Erythroblast (primary cell): ENCODE measurements at regions not wholly inside any gene's neighbourhood (a gene's known extent, or its start where the extent isn't known, plus 50 kb on each side); places are given as distances from the start of the nearest gene placed in this dataset.
"Not testable (repeated sequence)": the region's sequence is repeated elsewhere in the genome, so short reads cannot be mapped to it uniquely, and the experiment has no call there.

ENCODE experiments used
- DNase-seq, 2 experiments: peaks; one replicate each; lab custom pipeline; 2025; lab: John Stamatoyannopoulos, UW
- GATA1 ChIP-seq: IDR thresholded peaks from 2 replicates; pipeline ENCODE4 v1.6.1; 2011; ENCODE audit warnings: low read depth, mild to moderate bottlenecking, control low read depth, low read length, moderate library complexity
- POLR2A ChIP-seq: IDR thresholded peaks from 2 replicates; pipeline ENCODE4 v1.6.1; 2011; ENCODE audit warnings: mild to moderate bottlenecking, low read length

- DNase-seq, result no peak
These were observed 170.5 kb downstream of the DMRTA1 start for GRCh38 chr9:22617156-22617555.

DNA sequence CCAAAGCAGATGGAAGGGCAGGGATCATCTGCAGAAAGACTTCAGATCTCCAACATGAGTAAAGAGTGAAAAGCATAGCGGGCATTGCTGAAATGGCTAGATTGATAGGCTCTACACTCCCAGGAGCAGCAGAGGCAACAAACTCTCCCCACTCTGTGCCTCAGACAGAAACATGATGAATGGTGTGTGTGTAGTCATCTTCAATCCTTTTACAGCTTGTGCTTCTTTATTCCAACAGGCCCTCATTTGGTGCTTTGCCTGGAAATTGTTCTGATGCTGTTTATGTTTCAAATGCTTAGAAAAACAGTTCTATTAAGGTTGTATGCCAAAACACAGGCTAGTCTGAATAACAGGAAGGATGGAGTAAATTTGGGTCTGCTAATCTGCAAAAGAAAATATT is 176.2 kb downstream of the DMRTA1 start:
- TF ChIP-seq POLR2A (no peak), GATA1 (no peak)
- no peak for DNase-seq

More at GRCh38 chr9:22617156-22617555, 170.5 kb downstream of the DMRTA1 start:
- no peak for TF ChIP-seq POLR2A
- no peak for TF ChIP-seq GATA1

DNA sequence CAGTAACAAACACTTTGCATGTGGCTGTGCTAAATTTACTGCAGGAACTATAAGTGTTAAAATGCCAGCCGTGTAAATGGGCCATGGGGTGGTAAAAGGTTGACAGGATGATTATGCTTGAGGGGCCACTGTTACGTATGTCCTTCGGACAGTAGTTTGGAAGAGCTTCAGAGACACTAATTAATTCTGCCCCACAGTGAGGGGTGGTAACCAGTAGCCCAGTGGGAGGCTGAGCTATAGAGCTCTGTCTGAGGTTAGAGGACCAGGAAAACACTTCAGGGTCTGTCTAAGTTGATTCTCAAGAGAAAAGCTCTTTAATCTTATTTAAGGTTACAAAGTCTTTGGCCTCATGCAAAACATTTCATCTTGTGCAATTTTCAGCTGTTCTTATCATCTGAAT is 176.6 kb downstream of the DMRTA1 start:
- TF ChIP-seq GATA1 (no peak), POLR2A (no peak)
- no peak for DNase-seq

DNA sequence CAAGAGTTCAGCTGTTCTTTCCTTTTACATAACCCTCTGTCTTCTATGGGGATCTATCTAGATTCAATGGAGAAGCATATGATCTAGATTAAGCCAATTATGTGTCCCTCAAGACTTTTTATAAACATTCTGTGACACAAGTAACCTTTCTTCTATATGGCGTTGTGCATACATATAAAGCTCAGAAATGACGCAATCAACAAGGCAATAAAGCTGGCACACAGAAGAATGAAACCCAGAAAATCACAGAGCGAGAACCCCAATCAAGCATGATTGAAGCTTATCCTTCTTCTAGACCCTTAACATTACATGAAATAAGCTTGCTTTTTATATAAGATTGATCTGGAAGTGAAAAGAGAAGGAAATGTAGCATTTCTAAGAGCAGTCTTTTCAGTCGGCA is 178.9 kb downstream of the DMRTA1 start:
- DNase-seq, result no peak
- TF ChIP-seq GATA1 (no peak), POLR2A (no peak)

GRCh38 chr9:22643541-22643940 is 196.9 kb downstream of the DMRTA1 start:
- TF ChIP-seq POLR2A (no peak), GATA1 (no peak)
- no peak for DNase-seq

GRCh38 chr9:22645893-22646292 is 199.3 kb downstream of the DMRTA1 start:
- no peak for DNase-seq
- TF ChIP-seq GATA1 (no peak), POLR2A (no peak)

DNA sequence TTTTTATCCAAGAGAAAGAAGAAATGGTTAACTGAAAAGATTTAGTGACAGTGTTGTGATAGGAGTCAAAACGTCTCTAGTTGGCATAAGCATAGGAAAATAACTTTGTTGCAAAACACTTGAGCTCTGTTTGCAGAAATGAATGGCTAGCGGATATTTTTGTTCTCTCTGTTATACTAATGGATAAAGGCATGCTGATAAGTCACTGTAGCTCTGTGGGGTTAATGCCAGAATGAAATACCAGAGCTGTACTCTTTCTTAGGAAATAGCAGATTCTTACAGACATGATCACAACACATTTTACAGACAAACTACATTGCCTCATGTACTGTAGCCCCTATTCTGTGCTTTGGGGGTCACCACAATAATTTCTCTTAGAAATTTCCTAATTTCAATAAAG is 202.8 kb downstream of the DMRTA1 start:
- DNase-seq, result no peak
- TF ChIP-seq POLR2A (no peak), GATA1 (no peak)

DNA sequence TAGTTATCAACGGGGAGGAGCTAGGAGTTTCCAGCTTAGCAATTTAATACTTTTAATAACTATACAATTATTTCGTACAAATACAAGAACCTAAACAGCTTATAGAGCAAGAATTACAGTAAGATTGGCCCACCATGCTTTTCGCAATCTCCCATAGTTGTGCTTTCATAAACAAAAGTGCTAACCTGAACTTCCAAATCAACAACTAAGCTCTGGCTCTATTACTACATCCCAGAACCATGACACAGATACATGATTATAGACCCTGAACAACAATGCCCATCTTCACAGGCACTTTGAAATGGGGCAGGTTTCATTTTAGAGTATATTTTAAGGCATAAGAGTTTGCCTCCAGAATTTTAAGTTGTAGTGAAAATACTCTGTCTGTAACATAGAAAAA is 203.5 kb downstream of the DMRTA1 start:
- TF ChIP-seq GATA1 (no peak), POLR2A (no peak)
- no peak for DNase-seq

DNA sequence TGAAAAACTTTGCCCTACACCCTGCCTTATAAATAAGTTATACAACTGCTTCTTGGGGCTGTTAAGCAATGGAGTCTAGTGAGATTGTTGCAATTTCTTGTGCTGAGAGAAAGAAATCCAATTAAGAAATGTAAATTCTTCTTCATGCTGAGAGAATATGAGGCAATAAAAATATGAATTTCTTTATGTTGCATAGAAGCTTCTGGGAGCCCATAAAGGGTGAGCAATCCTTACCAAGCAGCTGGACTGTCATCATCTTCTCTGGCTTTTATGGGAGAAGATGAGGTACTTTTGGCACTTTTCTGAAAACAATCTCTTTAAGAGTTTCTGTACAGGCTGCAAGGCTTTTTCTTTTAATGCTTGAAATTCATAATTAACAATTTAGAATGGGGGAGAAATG is 204.3 kb downstream of the DMRTA1 start:
- DNase-seq, result no peak
- no peak for TF ChIP-seq POLR2A
- no peak for TF ChIP-seq GATA1

- TF ChIP-seq GATA1 (no peak), POLR2A (no peak)
- DNase-seq, result no peak
These were observed 208.2 kb downstream of the DMRTA1 start for GRCh38 chr9:22654833-22655232.

GRCh38 chr9:22657713-22658112 is 211.1 kb downstream of the DMRTA1 start:
- no peak for TF ChIP-seq POLR2A
- TF ChIP-seq GATA1, result no peak
- no peak for DNase-seq

GRCh38 chr9:22658484-22658883 is 211.9 kb downstream of the DMRTA1 start:
- not testable (repeated sequence) for DNase-seq

DNA sequence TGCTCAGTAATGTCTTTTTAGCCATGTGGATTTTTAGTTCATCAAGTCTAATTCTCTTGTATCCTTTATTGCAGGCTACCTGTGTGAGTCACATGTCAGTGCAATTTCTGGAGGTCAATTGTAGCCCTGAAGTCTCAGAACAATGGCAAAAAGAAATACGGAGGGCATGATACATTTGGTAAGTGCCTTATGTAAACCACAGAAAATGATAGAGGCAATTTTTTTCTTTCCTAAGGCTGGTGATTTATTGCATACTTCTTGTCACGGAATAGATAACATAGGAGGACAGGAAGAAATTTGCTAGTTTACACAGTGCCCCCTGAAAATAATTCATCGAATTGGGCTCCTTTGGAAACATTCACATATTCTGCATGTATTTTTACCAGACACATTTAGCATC is 235.9 kb downstream of the DMRTA1 start:
- TF ChIP-seq GATA1 (no peak), POLR2A (no peak)
- no peak for DNase-seq

- DNase-seq, result no peak
- TF ChIP-seq POLR2A, result no peak
- TF ChIP-seq GATA1, result no peak
These were observed 236.5 kb downstream of the DMRTA1 start for GRCh38 chr9:22682961-22683699.

DNA sequence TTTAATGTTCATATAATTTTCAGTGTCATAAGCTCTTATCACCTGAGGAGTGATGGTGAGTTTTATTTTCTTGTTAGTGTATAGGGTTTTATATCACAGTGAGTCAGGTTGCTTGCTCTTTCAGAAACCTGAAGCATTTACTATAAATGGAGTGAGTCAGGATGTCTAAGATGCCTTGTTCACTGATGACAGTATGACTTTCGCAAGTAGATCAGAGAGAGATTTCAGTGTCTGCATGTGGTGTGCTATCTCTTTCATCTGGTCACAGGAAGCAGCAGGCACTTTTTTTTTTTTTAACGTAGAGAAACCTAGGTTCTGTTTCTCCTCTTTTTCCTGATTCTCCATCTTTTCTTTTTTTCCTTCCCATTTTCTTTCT is 237.1 kb downstream of the DMRTA1 start:
- TF ChIP-seq GATA1 (no peak), POLR2A (no peak)
- DNase-seq, result no peak

GRCh38 chr9:22693156-22693555 is 246.5 kb downstream of the DMRTA1 start:
- DNase-seq, result no peak
- no peak for TF ChIP-seq POLR2A
- TF ChIP-seq GATA1, result no peak
